B cell (primary cell): ENCODE measurements at regions not wholly inside any gene's neighbourhood (a gene's known extent, or its start where the extent isn't known, plus 50 kb on each side); places are given as distances from the start of the nearest gene placed in this dataset.

Experiments
- ATAC-seq: fragments of 200-7000 bp; cut with Tn5 transposase; one replicate; pipeline ENCODE4 v1.10.0; 2021; ENCODE audit warnings: low read depth, mild to moderate bottlenecking, moderate number of reproducible peaks, moderate library complexity
- CTCF ChIA-PET: fragments of 350-600 bp; sonication (Branson Sonifier 250); formaldehyde crosslinking; loops from one replicate; lab custom pipeline; 2021; ENCODE audit warnings: antibody characterized with exemption, inconsistent platforms; lab: Charles Lee
- POLR2A ChIA-PET: fragments of 350-600 bp; sonication (Branson Sonifier 250); formaldehyde crosslinking; loops from one replicate; lab custom pipeline; 2021; ENCODE audit warnings: antibody characterized with exemption; lab: Charles Lee
- DNase-seq: peaks from one replicate; pipeline ENCODE4 v3.0.0; 2013
- H2AFZ ChIP-seq: 2 replicates; pipeline ENCODE4 v1.6.1; 2012; ENCODE audit warnings: mild to moderate bottlenecking, low read depth, low read length; ENCODE audit not compliant: insufficient read depth, poor library complexity, severe bottlenecking
- H3K27ac ChIP-seq, 2 donors: 1 replicate in 1 of 2; 2 replicates in 1 of 2; pipeline ENCODE4 v1.5.1; 2012 to 2013; ENCODE audit warnings: low read length in 2 of 2, mild to moderate bottlenecking in 2 of 2, moderate library complexity in 1 of 2
- H3K27me3 ChIP-seq, 4 experiments: fragments of 200-600 bp in 1 of 4; sonication (generic) in 1 of 4; replicated peaks in 1 of 4; 1 replicate in 2 of 4; 2 replicates in 2 of 4; pipeline versions ENCODE4 v1.6.1 to v1.7.0; 2013 to 2016; ENCODE audit warnings: low read length in 3 of 4, mild to moderate bottlenecking in 2 of 4, mixed read lengths in 1 of 4, moderate library complexity in 1 of 4; ENCODE audit not compliant: insufficient read depth in 4 of 4, control insufficient read depth in 3 of 4; ENCODE audit errors: control extremely low read depth in 1 of 4
- H3K36me3 ChIP-seq, 2 experiments: replicated peaks in 1 of 2; 1 replicate in 1 of 2; 2 replicates in 1 of 2; pipeline versions ENCODE4 v1.6.1 to v1.7.1; 2013; ENCODE audit warnings: low read length in 1 of 2; ENCODE audit not compliant: insufficient read depth in 2 of 2, control insufficient read depth in 1 of 2; ENCODE audit errors: control extremely low read depth in 1 of 2, extremely low read depth in 1 of 2
- H3K4me1 ChIP-seq, 2 donors: fragments of 200-600 bp in 1 of 2; sonication (generic) in 1 of 2; 1 replicate in 1 of 2; 2 replicates in 1 of 2; pipeline versions ENCODE4 v1.5.1 to v1.6.1; 2013 to 2017; ENCODE audit warnings: low read length in 2 of 2; ENCODE audit not compliant: control insufficient read depth in 2 of 2, insufficient read depth in 2 of 2
- H3K4me2 ChIP-seq: replicated peaks from 2 replicates; pipeline ENCODE3; 2012; ENCODE audit warnings: mild to moderate bottlenecking, low read depth, low read length; ENCODE audit not compliant: poor library complexity, severe bottlenecking
- H3K4me3 ChIP-seq, 5 experiments: fragments of 200-600 bp in 1 of 5; sonication (generic) in 1 of 5; 1 replicate in 3 of 5; 2 replicates in 2 of 5; pipeline versions ENCODE4 v1.5.1 to v1.7.0; 2011 to 2016; ENCODE audit warnings: low read length in 4 of 5, mild to moderate bottlenecking in 4 of 5, low read depth in 2 of 5, control low read depth in 1 of 5, moderate library complexity in 1 of 5; ENCODE audit not compliant: insufficient read depth in 1 of 5; ENCODE audit errors: control extremely low read depth in 1 of 5, extremely low read depth in 1 of 5
- H3K79me2 ChIP-seq: fragments of 200-600 bp; sonication (generic); one replicate; pipeline ENCODE4 v1.6.0; 2016; ENCODE audit warnings: low read length; ENCODE audit not compliant: control insufficient read depth, insufficient read depth
- H3K9ac ChIP-seq: fragments of 200-600 bp; sonication (generic); 2 replicates; pipeline ENCODE4 v1.6.1; 2017; ENCODE audit warnings: mild to moderate bottlenecking, low read length, moderate library complexity
- H3K9me3 ChIP-seq, 3 donors: one replicate each; pipeline versions ENCODE4 v1.6.1 to v1.7.1; 2013; ENCODE audit warnings: low read length in 2 of 3; ENCODE audit not compliant: control insufficient read depth in 2 of 3, insufficient read depth in 1 of 3; ENCODE audit errors: control extremely low read depth in 1 of 3
- H4K20me1 ChIP-seq: 2 replicates; pipeline ENCODE4 v1.6.0; 2012; ENCODE audit warnings: mild to moderate bottlenecking, low read length; ENCODE audit not compliant: insufficient read depth, control insufficient read depth, poor library complexity, severe bottlenecking
- H3K27ac Mint-ChIP-seq: one replicate; pipeline ENCODE4 v1.8.0; 2021; ENCODE audit warnings: mixed read lengths
- H3K27me3 Mint-ChIP-seq: one replicate; pipeline ENCODE4 v1.8.0; 2021; ENCODE audit warnings: mixed read lengths
- H3K4me1 Mint-ChIP-seq: one replicate; pipeline ENCODE4 v1.8.0; 2021; ENCODE audit warnings: mixed read lengths
- H3K4me3 Mint-ChIP-seq: one replicate; pipeline ENCODE4 v1.8.0; 2021; ENCODE audit warnings: mixed read lengths
- H3K9me3 Mint-ChIP-seq: one replicate; pipeline ENCODE4 v1.8.0; 2022; ENCODE audit warnings: mixed read lengths; ENCODE audit not compliant: insufficient read depth
- CTCF ChIP-seq: fragments of 200-600 bp; IDR thresholded peaks from one replicate; pipeline ENCODE4 v1.8.0; 2022; ENCODE audit warnings: antibody characterized with exemption, mild to moderate bottlenecking
- EZH2 ChIP-seq: IDR thresholded peaks from 2 replicates; pipeline ENCODE4 v1.6.1; 2012; ENCODE audit warnings: borderline replicate concordance, low read depth, mild to moderate bottlenecking, moderate library complexity, low read length; ENCODE audit not compliant: insufficient read depth, poor library complexity, severe bottlenecking
- WGBS: methylation state at CpG from one replicate; pipeline ENCODE4 v1.1.5; 2013; ENCODE audit warnings: missing lambda C conversion rate; ENCODE audit not compliant: insufficient coverage; 5-methylcytosine and 5-hydroxymethylcytosine counted together
- intact Hi-C: fragments of 100-400 bp; cut with micrococcal nuclease; formaldehyde crosslinking; loops from one replicate; pipeline ENCODE4 v1.10.0; 2022

GRCh38 chr22:22158207-22158816 lies 86.3 kb upstream of the VPREB1 start:
- H3K27ac Mint-ChIP-seq: peak overlapping the region; percentile 28
- H3K9me3 Mint-ChIP-seq: no peaks in the 10 kb centered on the region
- TF ChIP-seq CTCF (no peak), EZH2 (no peak)
- peaks cover 57 to 68% of the 10 kb centered on the region in 2 donors for H3K4me1 ChIP-seq
- POLR2A ChIA-PET: interaction anchor here (0.6 to 3.8 kb wide), 4 partner anchors 10 to 652 kb away, joined by 3 to 15 read pairs (median 5); no protein-coding TSS in a partner anchor
- H3K36me3 ChIP-seq: no peaks in the 10 kb centered on the region
- H3K27ac ChIP-seq: peak overlapping the region in 1 of 2 donors; percentile 22
- WGBS: 88% methylated on average over 4 of the region's 4 CpGs
- no peak overlapping the region for H3K4me3 ChIP-seq
- H3K4me1 Mint-ChIP-seq: peaks cover 65% of the 10 kb centered on the region
- ATAC-seq (no peak), DNase-seq (no peak)
- no peaks in the 10 kb centered on the region for H3K27me3 Mint-ChIP-seq
- no peaks in the 10 kb centered on the region for H4K20me1 ChIP-seq
- no peak overlapping the region for H3K4me3 Mint-ChIP-seq
- H2AFZ ChIP-seq: no peak overlapping the region
- H3K27me3 ChIP-seq: no peaks in the 10 kb centered on the region
- H3K4me2 ChIP-seq: no peak overlapping the region
- intact Hi-C loops: loop anchor here (5.0 kb wide), 1 partner anchor 164 kb away; no protein-coding TSS in a partner anchor
- CTCF ChIA-PET: interaction anchor here (0.9 to 4.3 kb wide), 21 partner anchors 9 to 784 kb away, joined by 3 to 76 read pairs (median 6); no protein-coding TSS in a partner anchor
- peaks cover 11% of the 10 kb centered on the region for H3K79me2 ChIP-seq
- no peak overlapping the region for H3K9ac ChIP-seq
- no peaks in the 10 kb centered on the region for H3K9me3 ChIP-seq

DNA sequence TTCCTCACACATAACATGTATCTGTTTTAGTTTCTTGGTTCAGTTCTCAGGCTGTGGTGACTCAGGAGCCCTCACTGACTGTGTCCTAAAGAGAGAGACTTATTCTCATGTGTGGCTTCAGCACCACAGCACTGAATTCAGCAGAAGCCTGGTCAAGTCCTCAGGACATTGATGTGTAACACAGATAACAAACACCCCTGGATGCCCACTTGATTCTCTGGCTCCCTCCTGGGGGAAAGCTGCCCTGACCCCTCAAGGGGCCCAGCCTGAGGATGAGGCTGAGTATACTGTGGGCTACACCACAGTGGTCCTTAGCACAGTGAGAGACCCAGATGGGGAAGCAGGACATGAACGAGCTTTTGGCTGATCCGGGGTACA lies 87.2 kb upstream of the VPREB1 start:
- peaks cover 55% of the 10 kb centered on the region for H3K4me1 Mint-ChIP-seq
- intact Hi-C loops: loop anchor here (1.0 to 5.0 kb wide), 3 partner anchors 10 to 165 kb away; no protein-coding TSS in a partner anchor
- H3K4me3 Mint-ChIP-seq: peak overlapping the region; percentile 86
- TF ChIP-seq CTCF (no peak), EZH2 (no peak)
- H3K36me3 ChIP-seq: no peaks in the 10 kb centered on the region
- H3K27me3 ChIP-seq: no peaks in the 10 kb centered on the region
- POLR2A ChIA-PET: interaction anchor here (0.6 to 3.8 kb wide), 5 partner anchors 11 to 259 kb away, joined by 3 to 15 read pairs (median 6); no protein-coding TSS in a partner anchor
- H3K27ac ChIP-seq: peak overlapping the region; percentile 92
- H2AFZ ChIP-seq: peak overlapping the region; percentile 96
- H3K79me2 ChIP-seq: peaks cover 5% of the 10 kb centered on the region
- H3K9me3 ChIP-seq: no peaks in the 10 kb centered on the region
- no peaks in the 10 kb centered on the region for H4K20me1 ChIP-seq
- peak overlapping the region in 2 of 5 experiments; percentile 11 to 17 for H3K4me3 ChIP-seq
- H3K4me2 ChIP-seq: peak overlapping the region; percentile 72
- H3K9ac ChIP-seq: peak overlapping the region; percentile 46
- no peak for DNase-seq
- peaks cover 47 to 58% of the 10 kb centered on the region in 2 donors for H3K4me1 ChIP-seq
- CTCF ChIA-PET: interaction anchor here (0.9 to 4.3 kb wide), 25 partner anchors 10 to 785 kb away, joined by 3 to 76 read pairs (median 5); no protein-coding TSS in a partner anchor
- peak; percentile 9 for ATAC-seq
- H3K9me3 Mint-ChIP-seq: no peaks in the 10 kb centered on the region
- no peaks in the 10 kb centered on the region for H3K27me3 Mint-ChIP-seq
- 78% methylated on average over 2 of the region's 2 CpGs for WGBS
- H3K27ac Mint-ChIP-seq: peak overlapping the region; percentile 99
